ENCODE measurements at regions not wholly inside any gene's neighbourhood (a gene's known extent, or its start where the extent isn't known, plus 50 kb on each side); places are given as distances from the start of the nearest gene placed in this dataset.
"Not testable (repeated sequence)": the region's sequence is repeated elsewhere in the genome, so short reads cannot be mapped to it uniquely, and the experiment has no call there.

DNA sequence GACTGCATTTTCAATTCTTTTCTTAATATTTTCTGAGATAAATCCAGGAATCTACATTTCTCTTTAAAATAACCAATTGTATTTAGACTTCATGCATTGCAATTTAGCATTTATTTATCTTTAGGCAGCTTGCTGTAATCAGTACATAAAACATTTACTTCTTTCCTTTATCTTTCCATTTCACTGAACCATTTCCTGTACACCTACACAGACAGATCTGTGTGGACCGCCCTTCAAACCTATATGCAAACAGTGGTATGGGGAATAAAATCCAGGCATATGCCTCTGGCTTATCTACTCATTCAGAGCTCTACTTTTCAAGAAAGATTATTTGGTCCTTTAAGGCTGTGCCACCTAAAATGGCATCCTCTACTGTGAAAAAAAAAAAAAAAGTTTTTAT lies 640.0 kb downstream of the MAT2B start:
- DNase-seq = no peak

DNA sequence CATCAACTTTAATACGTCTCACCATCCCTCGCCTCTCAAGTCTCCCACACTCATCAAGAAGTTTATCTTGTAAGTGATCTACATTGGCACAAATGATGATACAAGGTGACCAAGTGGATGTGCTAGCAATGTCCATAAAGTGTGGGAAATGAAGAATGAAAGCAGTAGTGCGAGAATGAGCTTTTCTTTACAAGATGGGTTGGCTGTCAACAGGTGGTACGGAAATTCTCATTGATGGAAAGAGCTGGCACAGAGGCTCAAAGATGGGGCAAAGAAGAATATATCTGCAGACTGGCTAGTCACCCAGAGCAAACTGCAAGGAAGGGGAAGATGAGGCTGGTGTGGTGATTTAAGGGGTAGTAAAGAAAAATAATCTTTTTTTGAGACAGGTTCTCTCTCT lies 640.8 kb downstream of the MAT2B start:
- DNase-seq = no peak

DNA sequence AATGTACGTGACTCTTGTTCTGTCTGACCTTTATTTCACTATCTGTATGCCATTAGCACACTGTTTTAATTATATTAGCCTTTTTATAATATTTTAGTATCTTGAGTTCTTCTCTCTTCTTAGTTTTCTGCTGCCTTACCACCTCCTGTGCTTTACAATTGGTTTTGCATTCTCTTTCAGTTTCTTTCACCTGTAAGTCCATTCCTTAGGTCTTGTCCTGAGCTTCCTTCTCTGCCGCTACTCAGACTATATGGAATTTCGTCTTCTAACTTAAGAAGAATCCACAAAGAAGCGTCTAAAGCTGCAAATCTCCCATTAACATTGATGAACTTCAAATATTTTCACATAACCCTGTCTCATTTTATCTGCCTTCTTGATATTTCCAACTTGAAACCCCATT lies 642.9 kb downstream of the MAT2B start:
- DNase-seq = no peak

DNA sequence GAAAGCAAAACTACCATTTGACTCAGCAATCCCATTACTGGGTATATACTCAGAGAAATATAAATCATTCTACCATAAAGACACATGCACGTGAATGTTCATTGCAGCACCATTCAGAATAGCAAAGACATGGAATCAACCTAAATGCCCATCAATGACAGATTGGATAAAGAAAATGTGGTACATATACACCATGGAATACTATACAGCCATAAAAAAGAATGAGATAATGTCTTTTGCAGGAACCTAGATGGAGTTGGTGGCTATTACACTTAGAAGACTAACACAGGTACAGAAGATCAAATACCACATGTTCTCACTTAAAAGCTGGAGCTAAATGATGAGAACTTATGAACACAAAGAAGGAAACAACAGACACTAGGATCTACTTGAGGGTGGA lies 647.1 kb downstream of the MAT2B start:
- not testable (repeated sequence) for DNase-seq

DNA sequence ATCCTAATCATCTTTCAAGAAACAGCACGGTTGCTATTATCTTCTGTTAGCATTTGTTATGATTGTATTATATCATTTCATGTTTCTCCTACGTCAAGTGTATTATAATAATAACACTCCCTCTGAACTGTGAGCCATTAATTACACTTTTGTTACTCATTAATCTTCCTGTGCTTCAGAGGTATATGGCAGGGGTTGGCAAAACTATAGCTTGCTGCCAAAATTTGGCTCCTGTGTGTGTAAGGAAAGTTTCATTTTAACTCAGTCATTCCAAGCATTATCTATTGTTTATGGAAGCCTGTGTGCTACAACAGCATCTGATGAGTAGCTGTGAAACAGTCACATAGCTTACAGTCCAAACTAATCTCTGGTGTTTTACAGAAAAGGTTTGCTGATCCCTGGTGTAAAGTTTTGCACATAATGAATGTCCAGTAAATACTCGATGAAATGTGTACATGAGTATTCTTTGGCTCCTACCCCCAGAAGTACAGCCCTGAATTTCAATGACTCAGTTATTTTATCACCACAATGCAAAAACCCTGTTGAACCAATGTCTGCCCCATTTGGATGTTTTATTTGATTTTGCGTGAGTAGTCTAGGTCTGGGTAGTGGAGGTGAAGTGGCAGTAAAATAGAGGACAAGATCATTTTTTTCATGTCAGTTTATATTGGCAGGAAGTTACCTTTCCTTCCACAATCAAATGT lies 648.2 kb downstream of the MAT2B start:
- DNase-seq = no peak

DNA sequence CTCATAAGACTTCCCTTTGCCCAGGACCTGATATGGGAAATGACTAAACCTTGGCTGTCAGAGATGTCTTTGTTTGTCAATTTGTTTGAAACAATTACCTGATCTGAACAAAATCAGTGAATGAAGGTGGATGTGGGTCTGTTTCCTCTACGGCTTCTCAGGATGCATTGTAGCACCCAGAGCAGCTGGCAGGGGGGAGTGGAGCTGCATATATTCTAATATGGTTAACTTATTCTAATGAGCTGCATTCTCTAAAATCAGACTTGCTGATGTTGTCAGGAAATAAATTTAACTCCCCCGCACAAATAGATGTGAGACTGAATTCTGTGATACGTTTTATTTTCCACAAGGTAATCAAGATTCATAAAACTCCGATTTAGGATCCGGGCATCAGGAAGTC lies 665.4 kb downstream of the MAT2B start:
- DNase-seq = no peak

DNA sequence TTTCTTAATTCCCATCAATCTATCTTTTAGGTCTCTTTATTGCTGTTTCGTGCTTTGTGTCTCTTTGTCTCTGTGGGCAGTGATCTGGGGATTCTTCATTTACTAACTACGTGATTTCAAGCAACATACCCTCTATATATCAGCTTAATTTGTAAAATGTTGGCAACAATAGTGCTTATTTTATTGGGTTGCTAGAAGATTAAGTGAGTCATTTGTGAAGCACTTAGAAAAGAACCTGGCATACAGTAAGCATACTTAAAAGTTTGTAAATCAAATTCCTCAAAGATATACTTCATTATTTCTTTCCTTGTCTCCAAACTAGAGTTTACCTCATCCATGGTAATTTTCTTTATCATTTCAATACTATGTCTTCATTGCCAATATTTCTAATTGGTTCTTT lies 669.7 kb downstream of the MAT2B start:
- no peak for DNase-seq

DNA sequence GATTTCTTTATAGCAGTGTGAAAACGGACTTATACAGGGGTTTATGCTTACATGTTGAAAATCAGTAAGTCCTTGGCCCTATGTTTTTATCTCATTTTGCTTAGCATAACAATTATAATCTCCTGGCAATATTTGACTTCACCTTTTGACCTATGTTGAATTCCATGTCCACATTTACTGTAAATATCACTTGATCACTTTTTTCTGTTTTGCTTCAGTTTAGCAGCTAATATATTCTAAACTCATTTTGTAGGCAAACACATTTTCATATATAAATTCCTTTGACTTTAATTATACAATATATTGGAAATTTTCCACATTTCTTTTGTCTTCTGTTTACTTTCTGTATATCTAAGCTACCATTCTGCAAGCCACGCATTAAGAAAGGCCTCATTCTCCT lies 674.0 kb downstream of the MAT2B start:
- DNase-seq = no peak

DNA sequence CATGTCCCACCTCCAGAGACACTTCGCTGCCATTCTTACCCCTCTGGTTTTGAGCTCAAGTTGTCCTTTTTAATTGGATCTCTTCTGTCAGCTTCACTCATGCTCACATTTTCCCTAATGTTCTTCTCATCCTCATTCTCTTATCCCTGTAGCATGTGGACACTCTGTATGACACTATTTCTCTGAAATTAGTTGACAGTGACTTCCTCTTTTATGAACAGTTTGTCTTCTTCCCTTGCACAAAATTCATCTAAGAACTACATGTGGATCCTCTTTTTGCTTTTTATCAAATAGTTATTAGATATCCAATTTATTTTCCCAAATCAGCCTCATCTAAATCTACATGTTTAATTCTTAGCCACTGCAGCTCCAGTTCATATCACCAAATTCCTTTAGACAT lies 676.2 kb downstream of the MAT2B start:
- no peak for DNase-seq

DNA sequence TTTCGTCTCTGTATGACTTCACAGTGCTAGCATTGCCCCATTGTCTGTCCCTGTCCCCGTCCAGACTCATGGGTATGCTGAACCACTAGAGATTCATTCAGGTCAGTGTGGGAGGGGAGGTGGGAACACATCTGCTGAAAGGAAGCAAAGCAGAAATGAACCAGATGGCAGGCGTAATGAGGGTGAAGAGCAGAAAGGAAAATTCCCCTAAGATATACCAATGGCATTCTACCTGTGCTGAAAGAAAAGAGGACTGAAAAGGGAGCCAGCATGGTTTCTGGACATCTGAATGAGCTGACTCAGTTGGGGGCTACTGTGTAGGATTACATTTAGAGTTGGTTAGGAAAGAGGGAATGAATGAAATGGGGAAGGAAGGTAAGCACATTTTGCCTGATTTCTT lies 678.7 kb downstream of the MAT2B start:
- DNase-seq = no peak

DNA sequence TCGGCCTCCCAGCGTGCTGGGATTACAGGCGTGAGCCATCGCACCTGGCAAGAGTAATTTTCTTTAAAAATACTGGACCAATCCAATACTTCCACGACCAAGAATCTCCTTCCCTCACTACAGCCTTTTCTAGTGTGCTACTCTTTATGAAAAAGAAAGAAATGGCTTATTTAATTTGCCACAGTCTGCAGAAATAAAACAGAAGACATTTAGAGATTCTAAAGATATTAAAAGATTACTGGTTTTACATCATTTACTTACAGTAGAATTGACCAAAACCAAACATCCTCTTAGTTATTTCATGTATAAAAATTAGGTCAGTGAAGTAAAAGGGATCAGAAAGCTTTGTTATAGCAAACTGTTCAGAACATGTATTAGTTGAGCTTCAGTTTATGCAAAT lies 679.6 kb downstream of the MAT2B start:
- no peak for DNase-seq

DNA sequence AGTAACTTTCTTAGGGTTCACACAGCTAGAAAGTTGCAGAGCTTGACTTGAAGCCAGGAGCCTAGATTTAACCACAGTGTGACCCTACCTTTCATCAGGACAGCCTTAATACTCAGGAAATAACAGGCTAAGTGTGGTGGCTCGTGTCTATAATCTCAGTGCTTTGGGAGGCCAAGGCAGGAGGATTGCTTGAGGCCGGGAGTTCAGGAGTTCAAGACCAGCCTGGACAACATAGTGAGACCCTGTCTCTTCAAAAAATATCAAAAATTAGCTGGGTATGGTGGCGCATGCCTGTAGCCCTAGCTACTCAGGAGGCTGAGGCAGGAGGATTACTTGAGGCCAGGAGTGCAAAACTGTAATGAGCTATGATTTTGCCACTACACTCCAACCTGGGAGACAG lies 681.1 kb downstream of the MAT2B start:
- no peak for DNase-seq

DNA sequence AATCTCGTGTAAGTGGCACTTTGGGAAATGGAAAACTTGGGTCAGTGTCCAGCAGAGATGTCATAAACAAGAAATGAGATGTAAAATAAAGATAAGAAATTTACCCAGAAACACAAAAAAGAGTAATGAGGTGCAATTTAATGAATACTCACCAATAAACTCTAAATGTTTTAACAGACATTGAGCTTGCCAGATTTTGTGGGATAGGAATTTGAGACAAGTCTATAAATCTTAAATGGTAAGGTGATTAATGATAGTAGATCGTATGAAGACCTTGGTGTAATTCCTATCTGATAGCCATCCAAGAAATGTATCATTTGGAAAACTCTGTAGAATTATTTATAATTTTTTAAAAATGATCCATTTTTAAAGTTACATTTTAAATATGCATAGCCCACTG lies 682.4 kb downstream of the MAT2B start:
- DNase-seq = no peak

DNA sequence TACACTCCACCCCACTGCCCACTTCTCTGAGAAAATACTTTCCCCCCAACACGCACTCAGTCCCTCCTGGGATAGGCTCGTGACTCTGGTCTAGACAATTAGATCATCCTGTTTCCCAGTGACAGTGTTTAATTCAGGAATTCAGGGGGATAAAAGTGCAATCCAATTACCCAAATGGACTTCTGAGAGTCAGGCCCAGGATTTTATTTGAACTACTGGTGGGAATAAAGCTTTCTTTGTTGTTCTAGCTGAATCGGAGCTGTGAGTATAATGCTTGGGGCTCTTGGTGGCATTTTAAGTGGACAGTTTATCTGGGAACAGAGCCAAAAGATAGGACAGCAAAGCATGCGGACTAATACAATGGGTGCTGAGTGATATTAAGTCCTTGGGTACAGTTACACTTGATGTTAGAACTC lies 683.3 kb downstream of the MAT2B start:
- no peak for DNase-seq

DNA sequence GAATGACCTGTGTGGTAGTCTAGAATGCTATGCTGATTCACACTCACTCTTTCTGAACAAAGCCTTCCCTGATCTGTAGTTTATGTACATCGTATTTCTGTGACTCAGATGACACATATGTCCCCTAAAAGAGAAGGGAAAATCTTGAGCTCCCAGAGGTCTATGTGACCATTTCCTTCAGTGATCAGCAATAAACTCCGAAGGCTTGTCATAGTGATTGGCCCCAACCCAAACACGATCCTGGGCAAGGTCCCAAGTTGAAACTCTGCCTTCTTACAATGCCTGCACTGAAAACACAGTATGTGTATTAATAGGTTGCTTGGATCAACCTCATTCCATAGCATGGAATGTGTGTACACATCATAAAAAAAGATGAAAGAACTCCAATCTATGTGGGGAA lies 685.8 kb downstream of the MAT2B start:
- DNase-seq = no peak

DNA sequence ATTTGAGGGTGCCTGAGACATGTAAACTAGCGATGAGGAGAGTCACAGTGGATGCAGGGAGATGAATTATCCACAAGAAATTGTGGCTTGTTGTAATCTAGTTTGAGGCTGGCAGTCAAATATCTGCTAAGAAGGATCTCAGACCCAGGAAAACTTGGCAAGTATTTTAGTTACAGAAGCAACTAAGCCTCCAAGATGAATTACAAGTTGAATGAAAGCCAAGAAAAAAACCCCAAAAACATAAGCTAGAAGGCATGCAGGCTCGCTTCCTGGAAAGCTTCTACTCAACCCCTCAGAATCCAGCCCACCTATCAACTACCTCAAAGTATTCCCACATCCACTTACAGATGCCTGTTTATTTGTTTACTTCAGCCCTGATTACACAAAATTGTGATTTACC lies 696.9 kb downstream of the MAT2B start:
- no peak for DNase-seq

DNA sequence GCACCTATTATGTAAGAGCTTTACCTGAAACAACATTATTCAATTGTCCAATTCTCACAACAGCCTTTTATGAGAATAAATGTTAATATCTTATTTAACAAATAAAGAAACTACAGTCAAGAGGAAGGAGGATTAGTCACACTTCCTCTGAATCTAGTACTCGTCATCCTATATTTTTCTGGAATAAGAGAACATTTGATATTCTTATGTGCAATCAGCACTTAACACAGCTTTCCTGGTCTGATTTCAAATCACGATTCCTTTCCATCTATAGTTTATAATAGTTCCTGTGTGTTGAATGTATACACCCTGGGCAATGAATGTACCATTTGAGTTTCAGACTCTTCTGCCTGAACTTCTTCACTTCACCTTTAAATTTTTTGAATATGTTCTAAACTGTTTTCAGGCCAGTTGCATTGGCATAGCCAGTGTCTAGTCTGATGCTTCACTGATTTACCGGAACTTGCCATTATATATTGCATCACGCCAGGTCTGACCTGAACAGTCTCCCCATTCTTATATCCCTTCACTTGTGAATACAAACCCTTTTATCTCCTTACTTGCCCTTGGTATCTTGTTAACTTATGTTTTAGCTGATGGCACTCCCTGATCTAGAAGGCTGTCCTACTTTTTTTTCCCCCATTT lies 698.3 kb downstream of the MAT2B start:
- no peak for DNase-seq

DNA sequence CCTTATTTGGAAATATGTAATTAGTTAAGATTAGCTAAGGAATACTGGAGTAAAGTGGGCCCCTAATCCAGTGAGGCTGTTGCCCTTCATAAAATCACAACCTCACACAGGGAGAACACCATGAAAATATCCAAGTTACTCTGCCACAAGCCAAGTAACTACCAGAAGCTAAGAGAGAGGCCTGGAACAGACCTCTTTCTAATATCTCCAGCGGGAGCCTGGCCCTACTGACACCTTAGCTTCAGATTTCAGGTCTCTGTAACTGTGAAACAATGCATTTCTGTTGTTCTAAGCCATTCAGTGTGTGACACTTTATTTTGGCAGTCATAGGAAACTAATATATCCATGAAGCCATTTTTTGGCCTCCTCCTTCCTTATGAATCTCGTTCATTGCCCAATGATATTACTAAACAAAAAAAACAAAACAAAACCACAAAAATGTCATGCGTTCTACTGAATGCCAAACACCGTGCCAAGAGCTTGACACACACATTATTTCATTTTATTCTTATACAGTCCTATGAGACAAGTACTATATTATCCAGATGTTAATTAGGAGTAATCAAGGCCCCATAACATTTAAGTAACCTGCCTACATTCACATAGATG lies 699.0 kb downstream of the MAT2B start:
- DNase-seq = no peak

DNA sequence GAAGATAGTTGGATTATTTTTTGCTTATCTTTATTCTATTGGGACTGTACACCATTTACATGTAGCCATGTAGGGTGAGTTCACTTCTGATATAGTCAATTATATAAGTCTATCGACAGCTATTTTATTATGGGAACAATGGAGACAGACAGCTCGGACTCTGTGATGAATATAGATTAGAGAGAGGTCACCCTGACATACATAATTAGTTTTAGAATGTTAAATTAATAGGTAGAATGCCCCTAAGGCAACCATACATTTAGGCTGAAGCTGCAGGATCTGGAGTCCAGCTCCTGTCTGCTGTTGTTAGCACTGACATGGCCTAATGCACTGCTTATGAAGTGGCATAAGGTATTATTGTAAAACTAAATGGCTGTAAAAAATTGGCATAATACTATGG lies 700.8 kb downstream of the MAT2B start:
- DNase-seq = no peak

DNA sequence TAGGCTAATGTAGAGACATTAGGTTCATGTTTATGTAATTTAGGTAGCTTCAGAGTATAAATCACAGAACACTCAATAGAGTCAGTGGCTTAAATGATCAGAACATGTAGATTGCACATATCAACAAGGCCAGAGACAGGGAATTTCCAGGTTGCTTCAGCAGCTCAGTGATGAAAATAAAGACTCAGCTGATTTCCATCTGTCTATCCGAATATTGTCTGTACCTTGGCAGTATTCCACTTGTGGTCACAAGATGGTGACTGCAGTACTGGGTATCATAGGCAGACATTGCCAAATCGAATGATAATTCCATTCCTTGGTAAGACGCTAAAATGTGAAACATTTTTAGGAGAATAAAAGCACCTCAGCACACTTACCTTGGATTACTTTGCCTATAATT lies 702.2 kb downstream of the MAT2B start:
- no peak for DNase-seq

DNA sequence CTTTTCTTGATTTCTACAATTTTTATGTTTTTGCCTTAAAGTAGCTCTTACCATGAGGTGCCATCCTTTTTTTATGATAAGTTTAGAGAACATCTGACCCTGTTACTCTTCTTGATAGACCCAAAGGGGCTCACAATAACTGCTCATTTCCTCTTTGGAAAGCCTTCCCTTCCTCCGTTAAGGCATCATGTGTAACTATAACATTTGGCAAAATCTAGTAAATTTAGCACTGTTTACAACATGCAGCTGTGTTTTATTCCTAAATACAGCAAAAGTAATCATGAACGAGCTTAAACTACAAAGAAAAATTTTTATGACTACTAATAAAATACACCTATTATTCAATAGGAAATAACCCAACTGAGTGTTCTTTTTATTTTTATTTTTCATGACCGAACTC lies 705.1 kb downstream of the MAT2B start:
- no peak for DNase-seq

DNA sequence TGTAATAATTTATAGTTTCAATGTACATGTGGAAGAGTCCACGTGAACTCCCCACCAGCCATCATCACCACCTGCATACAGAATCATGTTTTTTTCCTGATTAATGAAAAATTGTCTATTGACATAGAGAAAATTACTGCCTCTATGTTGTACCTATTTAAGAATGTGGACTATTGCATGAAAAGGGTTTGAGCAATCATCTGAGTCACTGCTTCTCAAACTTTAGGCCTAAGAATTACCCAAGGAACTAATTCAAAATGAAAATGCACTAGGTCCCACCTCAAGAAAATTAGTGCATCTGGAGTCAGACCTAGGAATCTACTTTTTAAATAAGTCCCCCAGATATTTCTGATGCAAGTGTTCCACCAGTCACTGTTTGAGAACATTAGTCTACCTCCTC lies 709.3 kb downstream of the MAT2B start:
- DNase-seq = no peak

DNA sequence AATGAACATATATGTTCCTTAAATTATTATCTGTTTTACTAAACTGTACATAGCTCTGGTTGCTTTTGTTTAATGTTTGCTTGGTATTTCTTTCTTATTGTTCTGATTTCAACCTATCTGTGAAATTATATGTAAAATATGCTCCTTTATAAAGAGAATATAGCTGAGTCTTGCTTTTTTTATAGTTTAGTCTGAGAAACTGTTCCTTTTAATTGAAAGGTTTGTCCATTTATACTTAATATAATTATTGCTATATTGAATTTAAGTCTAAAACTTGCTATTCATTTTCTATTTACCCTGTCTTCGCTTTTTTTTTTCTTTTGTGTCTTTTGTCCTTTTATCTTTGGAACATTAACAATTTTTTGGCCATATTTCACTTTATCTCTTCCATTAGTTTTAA lies 712.0 kb downstream of the MAT2B start:
- DNase-seq = no peak

DNA sequence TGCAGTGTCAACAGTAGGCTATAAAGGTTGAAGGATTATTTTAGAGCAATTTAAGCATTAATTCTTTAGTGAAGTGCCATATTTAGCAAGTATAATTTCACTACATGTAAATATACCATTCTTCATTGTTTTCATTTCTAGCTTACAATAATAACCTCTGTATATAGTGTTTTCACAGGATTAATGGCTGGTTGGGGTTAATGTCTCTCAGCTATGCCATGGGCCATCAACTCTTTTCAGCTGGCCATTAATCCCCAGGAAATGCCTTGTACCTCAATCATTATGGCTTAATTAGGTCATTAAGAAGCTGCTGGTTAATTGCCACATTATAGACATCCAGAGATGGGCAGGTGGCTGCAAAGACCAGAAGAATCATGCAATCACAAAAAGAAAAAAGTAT lies 715.1 kb downstream of the MAT2B start:
- no peak for DNase-seq

DNA sequence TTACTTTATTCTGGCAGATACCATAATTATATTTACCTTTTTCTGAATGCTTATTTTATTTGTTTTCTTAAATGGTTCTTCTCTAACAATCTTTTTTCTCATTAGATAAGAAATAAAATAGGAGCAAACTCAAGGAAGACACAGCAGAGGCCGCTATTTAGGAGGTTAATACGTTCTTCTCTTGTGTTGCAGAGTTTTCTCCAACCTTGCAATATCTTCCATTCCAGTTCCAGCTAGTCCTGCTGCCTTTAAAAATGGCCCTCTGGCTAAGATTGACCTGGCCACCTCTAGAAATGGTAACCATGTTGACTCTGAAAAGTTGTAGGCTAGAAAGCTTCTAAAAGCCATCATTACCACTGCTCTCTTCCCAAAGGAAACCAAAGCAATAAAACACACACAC lies 718.8 kb downstream of the MAT2B start:
- no peak for DNase-seq

Measured in NCI-H2029 treated with DMSO at 0.1 percent for 48 hours (cell line).